ENCODE measurements at regions not wholly inside any gene's neighbourhood (a gene's known extent, or its start where the extent isn't known, plus 50 kb on each side); places are given as distances from the start of the nearest gene placed in this dataset.

DNA sequence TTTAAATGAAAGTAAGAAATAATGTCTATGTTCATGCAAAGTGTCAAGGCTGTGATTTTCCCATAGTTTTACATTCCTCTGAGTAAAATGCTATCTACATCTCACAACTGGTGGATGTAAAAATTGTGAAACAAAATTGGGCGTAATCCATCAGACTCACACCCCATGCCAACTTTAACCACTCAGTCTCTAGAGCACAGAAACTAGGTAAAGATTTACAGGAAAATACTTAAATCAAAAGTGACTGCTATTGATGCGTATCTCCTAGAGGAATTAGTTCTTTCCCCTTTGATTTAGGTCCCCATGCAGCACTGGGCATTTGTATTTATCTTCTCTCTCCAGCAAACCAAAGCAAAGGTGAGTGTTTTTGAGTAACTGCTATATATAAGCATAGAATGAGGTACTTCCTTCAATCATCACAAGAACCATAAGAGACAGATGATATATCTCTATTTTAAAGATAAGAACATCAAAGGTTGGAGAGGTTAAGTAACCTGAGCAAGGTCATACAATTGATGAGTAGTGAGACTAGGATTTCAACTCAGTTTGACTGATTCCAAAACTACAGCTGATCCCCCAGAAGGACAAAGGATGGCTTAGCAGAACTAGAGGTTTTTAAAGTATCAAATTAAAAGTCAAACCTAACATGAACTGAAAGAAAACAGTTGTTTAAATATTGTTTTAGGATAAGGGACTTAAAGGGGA is 594.0 kb upstream of the ACVR2A start:
- no peak overlapping the region for H3K4me3 Mint-ChIP-seq
- peaks cover 5% of the 10 kb centered on the region; the same call in 2 of the 3 replicates for H3K36me3 Mint-ChIP-seq (ENCODE audit: low read depth)

More for the DNA sequence above, 594.0 kb upstream of the ACVR2A start:
- Mint-ChIP-seq H3K4me1 (no peaks in the 10 kb centered on the region), H3K27me3 (ENCODE audit: insufficient read depth, low read depth, poor library complexity) (no peaks in the 10 kb centered on the region), H3K9me3 (peaks cover 5% of the 10 kb centered on the region; the same call in 2 of the 3 replicates), H3K27ac (no peak overlapping the region)
- Histone ChIP-seq H4K20me1 (replicated peaks; ENCODE audit: insufficient read depth) (no peaks in the 10 kb centered on the region), H3K27ac (ENCODE audit: low read depth) (no peak overlapping the region), H3K36me3 (ENCODE audit: insufficient read depth) (no peaks in the 10 kb centered on the region), H3K4me3 (no peak overlapping the region), H3K27me3 (ENCODE audit: insufficient read depth) (no peaks in the 10 kb centered on the region), H3F3A (replicated peaks; ENCODE audit: low read depth) (no peaks in the 10 kb centered on the region), H3K4me1 (ENCODE audit: insufficient read depth) (no peaks in the 10 kb centered on the region), H2AFZ (no peak overlapping the region), H3K4me2 (no peak overlapping the region), H3K9me2 (ENCODE audit: insufficient read depth) (no peaks in the 10 kb centered on the region), H3K79me2 (replicated peaks; ENCODE audit: insufficient read depth) (no peaks in the 10 kb centered on the region)
- no peak for DNase-seq (ENCODE audit: low spot score)
- TF ChIP-seq STAT1 (IDR thresholded peaks at IDR 0.05; ENCODE audit: unreplicated experiment) (no peak), REST (IDR thresholded peaks at IDR 0.05; ENCODE audit: unreplicated experiment) (no peak), EZH2phosphoT487 (IDR thresholded peaks at IDR 0.05; ENCODE audit: unreplicated experiment) (no peak), ZNF114 (CRISPR knock-in tag; IDR thresholded peaks at IDR 0.05) (no peak), CREB1 (CRISPR knock-in tag; IDR thresholded peaks at IDR 0.05; ENCODE audit: low read depth) (no peak), EZH2 (IDR thresholded peaks at IDR 0.05; ENCODE audit: low read depth, unreplicated experiment) (no peak), POLR2AphosphoS5 (IDR thresholded peaks at IDR 0.05; ENCODE audit: low read depth) (no peak), JUNB (IDR thresholded peaks at IDR 0.05; ENCODE audit: unreplicated experiment) (no peak), ZNF331 (CRISPR knock-in tag; IDR thresholded peaks at IDR 0.05; ENCODE audit: low read depth) (no peak), NANOG (IDR thresholded peaks at IDR 0.05; ENCODE audit: borderline replicate concordance) (no peak), ETS1 (IDR thresholded peaks at IDR 0.05) (no peak), CTCF (conservative IDR thresholded peaks at IDR 0.05; ENCODE audit: low read depth in 2 of 2) (no peak)
- TF ChIP-seq, protein P1, sequence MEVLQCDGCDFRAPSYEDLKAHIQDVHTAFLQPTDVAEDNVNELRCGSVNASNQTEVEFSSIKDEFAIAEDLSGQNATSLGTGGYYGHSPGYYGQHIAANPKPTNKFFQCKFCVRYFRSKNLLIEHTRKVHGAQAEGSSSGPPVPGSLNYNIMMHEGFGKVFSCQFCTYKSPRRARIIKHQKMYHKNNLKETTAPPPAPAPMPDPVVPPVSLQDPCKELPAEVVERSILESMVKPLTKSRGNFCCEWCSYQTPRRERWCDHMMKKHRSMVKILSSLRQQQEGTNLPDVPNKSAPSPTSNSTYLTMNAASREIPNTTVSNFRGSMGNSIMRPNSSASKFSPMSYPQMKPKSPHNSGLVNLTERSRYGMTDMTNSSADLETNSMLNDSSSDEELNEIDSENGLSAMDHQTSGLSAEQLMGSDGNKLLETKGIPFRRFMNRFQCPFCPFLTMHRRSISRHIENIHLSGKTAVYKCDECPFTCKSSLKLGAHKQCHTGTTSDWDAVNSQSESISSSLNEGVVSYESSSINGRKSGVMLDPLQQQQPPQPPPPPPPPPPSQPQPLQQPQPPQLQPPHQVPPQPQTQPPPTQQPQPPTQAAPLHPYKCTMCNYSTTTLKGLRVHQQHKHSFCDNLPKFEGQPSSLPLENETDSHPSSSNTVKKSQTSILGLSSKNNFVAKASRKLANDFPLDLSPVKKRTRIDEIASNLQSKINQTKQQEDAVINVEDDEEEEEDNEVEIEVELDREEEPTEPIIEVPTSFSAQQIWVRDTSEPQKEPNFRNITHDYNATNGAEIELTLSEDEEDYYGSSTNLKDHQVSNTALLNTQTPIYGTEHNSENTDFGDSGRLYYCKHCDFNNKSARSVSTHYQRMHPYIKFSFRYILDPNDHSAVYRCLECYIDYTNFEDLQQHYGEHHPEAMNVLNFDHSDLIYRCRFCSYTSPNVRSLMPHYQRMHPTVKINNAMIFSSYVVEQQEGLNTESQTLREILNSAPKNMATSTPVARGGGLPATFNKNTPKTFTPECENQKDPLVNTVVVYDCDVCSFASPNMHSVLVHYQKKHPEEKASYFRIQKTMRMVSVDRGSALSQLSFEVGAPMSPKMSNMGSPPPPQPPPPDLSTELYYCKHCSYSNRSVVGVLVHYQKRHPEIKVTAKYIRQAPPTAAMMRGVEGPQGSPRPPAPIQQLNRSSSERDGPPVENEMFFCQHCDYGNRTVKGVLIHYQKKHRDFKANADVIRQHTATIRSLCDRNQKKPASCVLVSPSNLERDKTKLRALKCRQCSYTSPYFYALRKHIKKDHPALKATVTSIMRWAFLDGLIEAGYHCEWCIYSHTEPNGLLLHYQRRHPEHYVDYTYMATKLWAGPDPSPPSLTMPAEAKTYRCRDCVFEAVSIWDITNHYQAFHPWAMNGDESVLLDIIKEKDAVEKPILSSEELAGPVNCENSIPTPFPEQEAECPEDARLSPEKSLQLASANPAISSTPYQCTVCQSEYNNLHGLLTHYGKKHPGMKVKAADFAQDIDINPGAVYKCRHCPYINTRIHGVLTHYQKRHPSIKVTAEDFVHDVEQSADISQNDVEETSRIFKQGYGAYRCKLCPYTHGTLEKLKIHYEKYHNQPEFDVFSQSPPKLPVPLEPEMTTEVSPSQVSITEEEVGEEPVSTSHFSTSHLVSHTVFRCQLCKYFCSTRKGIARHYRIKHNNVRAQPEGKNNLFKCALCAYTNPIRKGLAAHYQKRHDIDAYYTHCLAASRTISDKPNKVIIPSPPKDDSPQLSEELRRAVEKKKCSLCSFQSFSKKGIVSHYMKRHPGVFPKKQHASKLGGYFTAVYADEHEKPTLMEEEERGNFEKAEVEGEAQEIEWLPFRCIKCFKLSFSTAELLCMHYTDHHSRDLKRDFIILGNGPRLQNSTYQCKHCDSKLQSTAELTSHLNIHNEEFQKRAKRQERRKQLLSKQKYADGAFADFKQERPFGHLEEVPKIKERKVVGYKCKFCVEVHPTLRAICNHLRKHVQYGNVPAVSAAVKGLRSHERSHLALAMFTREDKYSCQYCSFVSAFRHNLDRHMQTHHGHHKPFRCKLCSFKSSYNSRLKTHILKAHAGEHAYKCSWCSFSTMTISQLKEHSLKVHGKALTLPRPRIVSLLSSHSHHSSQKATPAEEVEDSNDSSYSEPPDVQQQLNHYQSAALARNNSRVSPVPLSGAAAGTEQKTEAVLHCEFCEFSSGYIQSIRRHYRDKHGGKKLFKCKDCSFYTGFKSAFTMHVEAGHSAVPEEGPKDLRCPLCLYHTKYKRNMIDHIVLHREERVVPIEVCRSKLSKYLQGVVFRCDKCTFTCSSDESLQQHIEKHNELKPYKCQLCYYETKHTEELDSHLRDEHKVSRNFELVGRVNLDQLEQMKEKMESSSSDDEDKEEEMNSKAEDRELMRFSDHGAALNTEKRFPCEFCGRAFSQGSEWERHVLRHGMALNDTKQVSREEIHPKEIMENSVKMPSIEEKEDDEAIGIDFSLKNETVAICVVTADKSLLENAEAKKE (CRISPR knock-in tag; IDR thresholded peaks at IDR 0.05): no peak
- ATAC-seq: no peak

Data from GM23338 (cell line).